Keratinocyte (primary cell): ENCODE measurements at regions not wholly inside any gene's neighbourhood (a gene's known extent, or its start where the extent isn't known, plus 50 kb on each side); places are given as distances from the start of the nearest gene placed in this dataset.

Experiments
- DNase-seq: peaks from one replicate; pipeline ENCODE4 v3.0.0-alpha.2; 2011; ENCODE audit warnings: low read depth, missing footprints, low spot score
- FAIRE-seq: peaks from 2 replicates; lab custom pipeline; 2011; peaks lifted over from hg19 to GRCh38; lab: Jason Lieb, UNC
- H2AFZ ChIP-seq: 2 replicates; pipeline ENCODE4 v1.6.0; 2012; ENCODE audit warnings: low read length, control low read depth, inconsistent platforms; ENCODE audit not compliant: control insufficient read depth
- H3K27ac ChIP-seq: 2 replicates; pipeline ENCODE4 v1.5.1; 2011; ENCODE audit warnings: low read length; ENCODE audit not compliant: control insufficient read depth, insufficient read depth
- H3K27me3 ChIP-seq: 3 replicates; pipeline ENCODE4 v1.6.0; 2011; ENCODE audit warnings: low read length; ENCODE audit not compliant: control insufficient read depth, insufficient read depth; ENCODE audit errors: extremely low read depth
- H3K36me3 ChIP-seq, 2 experiments: 2 replicates in 1 of 2; 3 replicates in 1 of 2; pipeline ENCODE4 v1.5.1; 2011; ENCODE audit warnings: low read length in 2 of 2, mild to moderate bottlenecking in 1 of 2; ENCODE audit not compliant: control insufficient read depth in 2 of 2, insufficient read depth in 2 of 2; ENCODE audit errors: extremely low read depth in 1 of 2
- H3K4me1 ChIP-seq: 3 replicates; pipeline ENCODE4 v1.5.1; 2011; ENCODE audit warnings: low read length; ENCODE audit not compliant: control insufficient read depth, insufficient read depth; ENCODE audit errors: extremely low read depth
- H3K4me2 ChIP-seq: 3 replicates; pipeline ENCODE4 v1.6.0; 2011; ENCODE audit warnings: low read depth, low read length; ENCODE audit not compliant: control insufficient read depth, insufficient read depth; ENCODE audit errors: extremely low read depth
- H3K4me3 ChIP-seq, 3 experiments: fragments of 200-600 bp in 1 of 3; sonication (generic) in 1 of 3; 2 replicates in 2 of 3; 3 replicates in 1 of 3; pipeline ENCODE4 v1.5.1; 2011 to 2016; ENCODE audit warnings: low read length in 3 of 3, mild to moderate bottlenecking in 3 of 3, control low read depth in 2 of 3, inconsistent platforms in 1 of 3, low read depth in 1 of 3, mixed read lengths in 1 of 3, mixed run types in 1 of 3, moderate library complexity in 1 of 3; ENCODE audit not compliant: control insufficient read depth in 2 of 3, insufficient read depth in 2 of 3; ENCODE audit errors: extremely low read depth in 1 of 3
- H3K79me2 ChIP-seq: 2 replicates; pipeline ENCODE4 v1.6.0; 2012; ENCODE audit warnings: low read length; ENCODE audit not compliant: control insufficient read depth, insufficient read depth
- H3K9ac ChIP-seq: 3 replicates; pipeline ENCODE4 v1.6.0; 2011; ENCODE audit warnings: low read length; ENCODE audit not compliant: control insufficient read depth, insufficient read depth; ENCODE audit errors: extremely low read depth
- H3K9me1 ChIP-seq: 3 replicates; pipeline ENCODE4 v1.6.0; 2011; ENCODE audit warnings: low read length; ENCODE audit not compliant: control insufficient read depth, insufficient read depth; ENCODE audit errors: extremely low read depth
- H3K9me3 ChIP-seq: 2 replicates; pipeline ENCODE4 v1.5.1; 2012; ENCODE audit warnings: low read depth, low read length; ENCODE audit not compliant: control insufficient read depth
- H4K20me1 ChIP-seq: 3 replicates; pipeline ENCODE4 v1.6.0; 2011; ENCODE audit warnings: low read length; ENCODE audit not compliant: control insufficient read depth, insufficient read depth; ENCODE audit errors: extremely low read depth
- EZH2 ChIP-seq: IDR thresholded peaks from one replicate; pipeline ENCODE4 v1.6.1; 2012; ENCODE audit warnings: inconsistent platforms, mild to moderate bottlenecking, low read length, moderate library complexity
- dilution Hi-C: fragments of 300-500 bp; cut with MboI; formaldehyde crosslinking; loops from one replicate; pipeline ENCODE4 v1.7.0; 2020; ENCODE audit warnings: low sequenced_read_pairs; ENCODE audit not compliant: extremely low pct_ligation_motif_present
- TF ChIP-seq, protein P1 (sequence below), 3 experiments: IDR thresholded peaks in 1 of 3; conservative IDR thresholded peaks in 1 of 3; optimal IDR thresholded peaks in 1 of 3; 2 replicates in 2 of 3; 3 replicates in 1 of 3; pipeline versions ENCODE3 to v1.5.1; 2011; ENCODE audit warnings: low read length in 3 of 3, mild to moderate bottlenecking in 3 of 3, moderate library complexity in 2 of 3, control low read depth in 1 of 3, inconsistent platforms in 1 of 3; ENCODE audit not compliant: insufficient read depth in 2 of 3; ENCODE audit errors: extremely low read depth in 1 of 3

DNA sequence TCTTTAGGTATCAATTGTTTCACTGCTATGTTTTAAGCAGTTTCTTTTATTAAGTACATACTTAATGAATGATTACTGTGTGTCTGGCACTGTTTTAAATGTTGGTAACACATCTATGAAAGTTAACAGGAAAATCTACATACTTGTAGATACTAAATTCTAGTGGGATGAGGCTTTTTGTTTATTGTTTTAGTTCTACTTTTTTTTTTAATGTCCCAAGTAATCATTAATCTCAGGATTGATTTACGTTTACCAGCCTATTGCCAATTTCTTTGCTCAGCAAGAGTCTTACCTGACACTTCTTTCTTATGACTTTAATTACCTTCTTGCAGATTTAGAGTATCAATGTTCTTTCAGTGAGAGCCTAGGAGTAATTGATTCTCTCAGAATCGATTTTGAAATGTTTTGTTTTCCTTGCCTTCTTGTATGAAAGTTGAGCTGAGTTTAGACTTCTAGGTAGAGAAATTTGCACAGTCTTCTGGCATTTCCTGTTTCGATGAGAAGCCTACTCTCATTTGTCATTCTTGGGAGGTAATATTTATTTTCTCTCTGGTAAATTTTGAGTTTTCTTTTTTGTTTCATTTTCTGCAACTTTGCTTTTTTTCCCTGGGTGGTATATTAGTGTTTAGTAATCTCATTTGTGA, 235.2 kb upstream of the ANKRD50 start:
- Histone ChIP-seq H3K4me2 (peak overlapping the region; percentile 14), H3K27me3 (no peaks in the 10 kb centered on the region), H3K79me2 (no peaks in the 10 kb centered on the region), H3K9me3 (no peaks in the 10 kb centered on the region), H3K9ac (no peak overlapping the region), H3K4me1 (peaks cover 12% of the 10 kb centered on the region), H3K9me1 (no peaks in the 10 kb centered on the region), H3K36me3 (no peaks in the 10 kb centered on the region), H2AFZ (peak overlapping the region; percentile 87), H4K20me1 (no peaks in the 10 kb centered on the region), H3K4me3 (no peak overlapping the region), H3K27ac (no peak overlapping the region)
- DNase-seq (no peak), FAIRE-seq (peak; percentile 26)
- dilution Hi-C loops, result no loop called here
- TF ChIP-seq, protein P1, sequence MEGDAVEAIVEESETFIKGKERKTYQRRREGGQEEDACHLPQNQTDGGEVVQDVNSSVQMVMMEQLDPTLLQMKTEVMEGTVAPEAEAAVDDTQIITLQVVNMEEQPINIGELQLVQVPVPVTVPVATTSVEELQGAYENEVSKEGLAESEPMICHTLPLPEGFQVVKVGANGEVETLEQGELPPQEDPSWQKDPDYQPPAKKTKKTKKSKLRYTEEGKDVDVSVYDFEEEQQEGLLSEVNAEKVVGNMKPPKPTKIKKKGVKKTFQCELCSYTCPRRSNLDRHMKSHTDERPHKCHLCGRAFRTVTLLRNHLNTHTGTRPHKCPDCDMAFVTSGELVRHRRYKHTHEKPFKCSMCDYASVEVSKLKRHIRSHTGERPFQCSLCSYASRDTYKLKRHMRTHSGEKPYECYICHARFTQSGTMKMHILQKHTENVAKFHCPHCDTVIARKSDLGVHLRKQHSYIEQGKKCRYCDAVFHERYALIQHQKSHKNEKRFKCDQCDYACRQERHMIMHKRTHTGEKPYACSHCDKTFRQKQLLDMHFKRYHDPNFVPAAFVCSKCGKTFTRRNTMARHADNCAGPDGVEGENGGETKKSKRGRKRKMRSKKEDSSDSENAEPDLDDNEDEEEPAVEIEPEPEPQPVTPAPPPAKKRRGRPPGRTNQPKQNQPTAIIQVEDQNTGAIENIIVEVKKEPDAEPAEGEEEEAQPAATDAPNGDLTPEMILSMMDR (optimal IDR thresholded peaks at IDR 0.05 in 1 of 3, IDR thresholded peaks at IDR 0.05 in 1 of 3, conservative IDR thresholded peaks at IDR 0.05 in 1 of 3; ENCODE audit: extremely low read depth in 1 of 3, insufficient read depth in 2 of 3, low read length in 3 of 3), result no peak
- TF ChIP-seq EZH2, result no peak

DNA sequence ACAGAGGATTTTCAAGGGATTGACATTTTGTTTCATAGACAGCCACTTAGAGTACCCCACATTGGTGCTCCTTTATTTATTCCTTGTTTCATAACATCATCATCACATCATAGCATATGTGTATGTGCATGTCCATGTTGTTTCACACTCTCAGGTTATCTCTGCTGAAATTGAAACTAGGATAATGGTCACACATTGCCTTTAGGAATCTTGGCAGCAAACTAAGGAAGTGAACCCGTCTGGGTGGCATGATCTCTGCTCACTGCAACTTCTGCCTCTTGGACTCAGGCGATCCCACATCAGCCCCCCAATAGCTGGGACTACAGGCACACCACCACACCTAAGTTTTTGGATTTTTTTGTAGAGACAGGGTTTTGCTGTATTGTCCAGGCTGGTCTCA, 234.2 kb upstream of the ANKRD50 start:
- H3K9me3 ChIP-seq, result no peaks in the 10 kb centered on the region
- FAIRE-seq, result peak; percentile 62
- H3K79me2 ChIP-seq, result no peaks in the 10 kb centered on the region
- H3K4me1 ChIP-seq, result peaks cover 12% of the 10 kb centered on the region
- H3K4me2 ChIP-seq, result peak overlapping the region; percentile 3
- H3K9me1 ChIP-seq, result no peaks in the 10 kb centered on the region
- no peaks in the 10 kb centered on the region for H4K20me1 ChIP-seq
- no peak overlapping the region for H3K4me3 ChIP-seq
- H3K9ac ChIP-seq, result no peak overlapping the region
- dilution Hi-C loops, result no loop called here
- TF ChIP-seq, protein P1 (optimal IDR thresholded peaks at IDR 0.05 in 1 of 3, IDR thresholded peaks at IDR 0.05 in 1 of 3, conservative IDR thresholded peaks at IDR 0.05 in 1 of 3; ENCODE audit: extremely low read depth in 1 of 3, insufficient read depth in 2 of 3, low read length in 3 of 3), result no peak
- TF ChIP-seq EZH2, result no peak
- H3K27me3 ChIP-seq, result no peaks in the 10 kb centered on the region
- DNase-seq, result no peak
- no peak overlapping the region for H3K27ac ChIP-seq
- peak overlapping the region; percentile 94 for H2AFZ ChIP-seq
- H3K36me3 ChIP-seq, result no peaks in the 10 kb centered on the region
